ENCODE measurements at regions not wholly inside any gene's neighbourhood (a gene's known extent, or its start where the extent isn't known, plus 50 kb on each side); places are given as distances from the start of the nearest gene placed in this dataset.
"Not testable (repeated sequence)": the region's sequence is repeated elsewhere in the genome, so short reads cannot be mapped to it uniquely, and the experiment has no call there.

DNA sequence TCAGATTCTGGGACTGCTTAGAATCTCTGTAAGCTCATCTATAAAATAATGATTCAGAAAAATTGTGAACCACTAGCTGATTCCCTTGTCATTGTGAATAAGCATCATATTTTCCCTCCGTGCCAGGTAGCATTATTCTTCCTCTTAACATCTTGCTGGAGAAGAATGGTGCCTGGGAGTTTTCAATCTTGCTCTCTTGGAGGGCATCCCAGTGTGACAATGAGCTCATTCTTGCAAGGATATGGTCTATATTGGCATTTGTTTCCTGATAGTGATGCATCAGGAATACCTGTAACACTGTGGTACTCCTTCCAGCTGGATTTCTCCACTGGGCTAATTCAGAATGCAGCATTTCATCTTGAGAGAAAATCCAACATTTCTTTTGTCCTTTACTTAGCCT lies 126.4 kb upstream of the ITGB1 start:
- no peak overlapping the region for H3K4me3 Mint-ChIP-seq
- Histone ChIP-seq H3K27me3 (ENCODE audit: control insufficient read depth in 2 of 2, insufficient read depth in 2 of 2, low read length in 2 of 2) (no peaks in the 10 kb centered on the region), H3K9ac (ENCODE audit: insufficient read depth, low read length, poor library complexity, severe bottlenecking) (no peak overlapping the region), H3K4me1 (ENCODE audit: control insufficient read depth in 1 of 2, insufficient read depth in 2 of 2, low read length in 2 of 2) (no peaks in the 10 kb centered on the region), H3K4me2 (replicated peaks; ENCODE audit: extremely low read depth, low read length, poor library complexity, severe bottlenecking) (no peak overlapping the region), H3K79me2 (ENCODE audit: insufficient read depth, low read length) (no peaks in the 10 kb centered on the region), H3K9me3 (replicated peaks in 1 of 2; ENCODE audit: control insufficient read depth in 1 of 2, insufficient read depth in 1 of 2, low read length in 2 of 2) (peaks cover 0 to 10% of the 10 kb centered on the region in 2 donors), H3K27ac (ENCODE audit: low read depth in 1 of 2, low read length in 2 of 2) (no peak overlapping the region), H2AFZ (ENCODE audit: insufficient read depth, low read depth, low read length, poor library complexity, severe bottlenecking) (no peak overlapping the region), H3K4me3 (replicated peaks in 1 of 3; ENCODE audit: low read depth in 2 of 3, low read length in 3 of 3) (no peak overlapping the region), H3K36me3 (replicated peaks in 1 of 2; ENCODE audit: control insufficient read depth in 1 of 2, insufficient read depth in 2 of 2, low read length in 2 of 2) (no peaks in the 10 kb centered on the region), H4K20me1 (ENCODE audit: insufficient read depth, low read length) (no peaks in the 10 kb centered on the region)
- no peaks in the 10 kb centered on the region for H3K4me1 Mint-ChIP-seq
- H3K9me3 Mint-ChIP-seq, result peaks cover 2 to 15% (median 6%) of the 10 kb centered on the region in 7 donors
- WGBS (ENCODE audit: insufficient coverage), result no CpG with 5 or more reads among the region's 1 CpG
- no peak overlapping the region for H3K27ac Mint-ChIP-seq
- no peak for DNase-seq
- TF ChIP-seq, protein P1, sequence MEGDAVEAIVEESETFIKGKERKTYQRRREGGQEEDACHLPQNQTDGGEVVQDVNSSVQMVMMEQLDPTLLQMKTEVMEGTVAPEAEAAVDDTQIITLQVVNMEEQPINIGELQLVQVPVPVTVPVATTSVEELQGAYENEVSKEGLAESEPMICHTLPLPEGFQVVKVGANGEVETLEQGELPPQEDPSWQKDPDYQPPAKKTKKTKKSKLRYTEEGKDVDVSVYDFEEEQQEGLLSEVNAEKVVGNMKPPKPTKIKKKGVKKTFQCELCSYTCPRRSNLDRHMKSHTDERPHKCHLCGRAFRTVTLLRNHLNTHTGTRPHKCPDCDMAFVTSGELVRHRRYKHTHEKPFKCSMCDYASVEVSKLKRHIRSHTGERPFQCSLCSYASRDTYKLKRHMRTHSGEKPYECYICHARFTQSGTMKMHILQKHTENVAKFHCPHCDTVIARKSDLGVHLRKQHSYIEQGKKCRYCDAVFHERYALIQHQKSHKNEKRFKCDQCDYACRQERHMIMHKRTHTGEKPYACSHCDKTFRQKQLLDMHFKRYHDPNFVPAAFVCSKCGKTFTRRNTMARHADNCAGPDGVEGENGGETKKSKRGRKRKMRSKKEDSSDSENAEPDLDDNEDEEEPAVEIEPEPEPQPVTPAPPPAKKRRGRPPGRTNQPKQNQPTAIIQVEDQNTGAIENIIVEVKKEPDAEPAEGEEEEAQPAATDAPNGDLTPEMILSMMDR (IDR thresholded peaks at IDR 0.05), result no peak
- intact Hi-C loops (cut with micrococcal nuclease), result no loop called here
- H3K27me3 Mint-ChIP-seq (ENCODE audit: low read depth in 3 of 3), result peaks cover under 1 to 5% (median 2%) of the 10 kb centered on the region in 3 donors
- H3K36me3 Mint-ChIP-seq, result no peaks in the 10 kb centered on the region

DNA sequence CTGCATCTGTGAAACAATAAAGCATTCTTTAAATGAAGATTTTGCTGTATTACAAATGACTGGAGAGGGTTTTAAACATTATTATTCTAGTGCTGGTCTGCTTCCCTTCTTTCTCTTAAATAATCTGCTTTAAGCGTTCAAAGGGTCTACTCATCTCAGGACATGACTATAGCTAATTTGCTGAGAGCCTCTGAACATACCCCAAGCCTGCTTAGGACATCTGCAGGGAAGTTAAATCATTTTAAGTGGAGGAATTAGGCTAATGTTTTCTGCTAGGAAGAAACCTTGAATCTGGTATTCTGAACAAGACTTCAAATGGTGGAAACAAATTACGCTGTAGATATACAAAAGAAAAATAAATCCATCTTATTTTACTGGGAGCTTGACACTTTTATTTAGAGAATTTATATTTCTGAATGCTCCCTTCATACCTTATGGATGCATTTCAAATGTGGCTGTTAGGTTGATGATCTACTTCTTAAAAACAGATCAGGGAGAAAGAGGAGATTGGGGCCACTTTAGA lies 124.4 kb upstream of the ITGB1 start:
- no CpG with 5 or more reads among the region's 2 CpGs for WGBS (ENCODE audit: insufficient coverage)
- intact Hi-C loops (cut with micrococcal nuclease), result no loop called here
- no peak overlapping the region for H3K27ac ChIP-seq (ENCODE audit: low read depth in 1 of 2, low read length in 2 of 2)
- H3K4me3 Mint-ChIP-seq, result no peak overlapping the region
- H3K27ac Mint-ChIP-seq, result no peak overlapping the region
- H3K79me2 ChIP-seq (ENCODE audit: insufficient read depth, low read length), result no peaks in the 10 kb centered on the region
- H3K9ac ChIP-seq (ENCODE audit: insufficient read depth, low read length, poor library complexity, severe bottlenecking), result no peak overlapping the region
- no peak overlapping the region for H3K4me3 ChIP-seq (replicated peaks in 1 of 3; ENCODE audit: low read depth in 2 of 3, low read length in 3 of 3)
- H2AFZ ChIP-seq (ENCODE audit: insufficient read depth, low read depth, low read length, poor library complexity, severe bottlenecking), result no peak overlapping the region
- H3K27me3 ChIP-seq (ENCODE audit: control insufficient read depth in 2 of 2, insufficient read depth in 2 of 2, low read length in 2 of 2), result no peaks in the 10 kb centered on the region
- no peaks in the 10 kb centered on the region for H3K36me3 Mint-ChIP-seq
- H3K9me3 Mint-ChIP-seq, result peaks cover 0 to 11% (median 3%) of the 10 kb centered on the region in 7 donors
- no peaks in the 10 kb centered on the region for H3K9me3 ChIP-seq (replicated peaks in 1 of 2; ENCODE audit: control insufficient read depth in 1 of 2, insufficient read depth in 1 of 2, low read length in 2 of 2)
- H3K36me3 ChIP-seq (replicated peaks in 1 of 2; ENCODE audit: control insufficient read depth in 1 of 2, insufficient read depth in 2 of 2, low read length in 2 of 2), result no peaks in the 10 kb centered on the region
- H3K27me3 Mint-ChIP-seq (ENCODE audit: low read depth in 3 of 3), result peaks cover 1 to 5% (median 2%) of the 10 kb centered on the region in 3 donors
- H3K4me1 Mint-ChIP-seq, result no peaks in the 10 kb centered on the region
- no peaks in the 10 kb centered on the region for H4K20me1 ChIP-seq (ENCODE audit: insufficient read depth, low read length)
- H3K4me2 ChIP-seq (replicated peaks; ENCODE audit: extremely low read depth, low read length, poor library complexity, severe bottlenecking), result no peak overlapping the region
- TF ChIP-seq, protein P1 (IDR thresholded peaks at IDR 0.05), result no peak
- H3K4me1 ChIP-seq (ENCODE audit: control insufficient read depth in 1 of 2, insufficient read depth in 2 of 2, low read length in 2 of 2), result no peaks in the 10 kb centered on the region
- no peak for DNase-seq

DNA sequence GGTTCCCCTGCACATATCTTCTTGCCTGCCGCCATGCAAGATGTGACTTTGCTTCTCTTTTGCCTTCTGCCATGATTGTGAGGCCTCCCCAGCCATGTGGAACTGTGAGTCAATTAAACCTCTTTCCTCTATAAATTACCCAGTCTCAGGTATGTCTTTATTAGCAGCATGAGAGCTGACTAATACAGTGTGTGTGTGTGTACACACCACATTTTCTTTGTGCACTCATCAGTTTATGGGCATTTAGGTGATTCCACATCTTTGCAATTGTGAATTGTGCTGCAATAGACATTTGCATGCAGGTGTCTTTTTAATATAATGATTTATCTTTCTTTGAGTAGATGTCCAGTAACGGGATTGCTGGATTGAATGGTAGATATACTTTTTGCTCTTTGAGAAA lies 122.4 kb upstream of the ITGB1 start:
- H3K4me3 Mint-ChIP-seq; H3K36me3 ChIP-seq (replicated peaks in 1 of 2; ENCODE audit: control insufficient read depth in 1 of 2, insufficient read depth in 2 of 2, low read length in 2 of 2); intact Hi-C loops (cut with micrococcal nuclease); H3K9ac ChIP-seq (ENCODE audit: insufficient read depth, low read length, poor library complexity, severe bottlenecking); H3K4me3 ChIP-seq (replicated peaks in 1 of 3; ENCODE audit: low read depth in 2 of 3, low read length in 3 of 3); H3K27me3 ChIP-seq (ENCODE audit: control insufficient read depth in 2 of 2, insufficient read depth in 2 of 2, low read length in 2 of 2); H3K4me1 ChIP-seq (ENCODE audit: control insufficient read depth in 1 of 2, insufficient read depth in 2 of 2, low read length in 2 of 2); H3K27ac ChIP-seq (ENCODE audit: low read depth in 1 of 2, low read length in 2 of 2); H3K9me3 ChIP-seq (replicated peaks in 1 of 2; ENCODE audit: control insufficient read depth in 1 of 2, insufficient read depth in 1 of 2, low read length in 2 of 2); H4K20me1 ChIP-seq (ENCODE audit: insufficient read depth, low read length); H3K4me2 ChIP-seq (replicated peaks; ENCODE audit: extremely low read depth, low read length, poor library complexity, severe bottlenecking); DNase-seq; H3K27ac Mint-ChIP-seq; H2AFZ ChIP-seq (ENCODE audit: insufficient read depth, low read depth, low read length, poor library complexity, severe bottlenecking); H3K36me3 Mint-ChIP-seq; H3K79me2 ChIP-seq (ENCODE audit: insufficient read depth, low read length); H3K27me3 Mint-ChIP-seq (ENCODE audit: low read depth in 3 of 3); H3K4me1 Mint-ChIP-seq: not testable (repeated sequence)
- peaks cover 0 to 13% (median 7%) of the 10 kb centered on the region in 7 donors for H3K9me3 Mint-ChIP-seq
- no CpG with 5 or more reads among the region's 2 CpGs for WGBS (ENCODE audit: insufficient coverage)

Data from CD14-positive monocyte (primary cell).